ENCODE measurements at regions not wholly inside any gene's neighbourhood (a gene's known extent, or its start where the extent isn't known, plus 50 kb on each side); places are given as distances from the start of the nearest gene placed in this dataset.

DNA sequence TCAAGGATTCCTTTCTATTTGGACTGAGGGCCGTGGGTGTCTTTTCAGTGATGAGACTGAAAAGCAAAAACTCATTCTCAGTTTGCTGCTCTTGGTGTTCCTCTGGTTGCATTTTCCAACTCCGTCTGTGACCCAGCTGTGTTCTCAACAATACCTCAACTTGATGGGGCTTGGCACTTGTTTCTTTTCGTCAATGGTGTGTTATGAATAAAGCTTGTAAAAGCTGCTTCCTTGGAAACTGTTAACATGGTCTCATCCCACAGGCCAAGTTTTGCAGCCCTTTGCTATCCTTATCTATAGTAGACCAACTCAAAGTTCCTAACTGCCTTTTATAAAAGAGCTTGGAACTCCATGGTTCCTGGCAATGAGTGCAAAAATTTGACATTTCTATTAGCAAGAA, 142.5 kb upstream of the UBE2E1 start:
- Histone ChIP-seq H4K20me1 (ENCODE audit: control insufficient read depth, insufficient read depth, low read depth, low read length) (no peaks in the 10 kb centered on the region), H3K4me3 (ENCODE audit: low read length) (no peak overlapping the region), H3K79me2 (ENCODE audit: control insufficient read depth, low read length) (no peaks in the 10 kb centered on the region), H3K9me2 (replicated peaks; ENCODE audit: control insufficient read depth, low read length) (no peaks in the 10 kb centered on the region), H3K27ac (ENCODE audit: low read depth, low read length) (no peak overlapping the region), H3K4me2 (ENCODE audit: low read length) (no peak overlapping the region), H3K4me1 (ENCODE audit: control insufficient read depth, low read length) (peaks cover 41% of the 10 kb centered on the region), H3K36me3 (ENCODE audit: control insufficient read depth, low read length) (peaks cover 3% of the 10 kb centered on the region; the same call in 1 of the 2 replicates), H3F3A (ENCODE audit: control insufficient read depth, insufficient read depth) (peaks cover 4% of the 10 kb centered on the region; the same call in 1 of the 2 replicates), H3K27me3 (ENCODE audit: control insufficient read depth, low read length) (no peaks in the 10 kb centered on the region), H3K9me3 (ENCODE audit: control insufficient read depth, insufficient read depth, low read length) (no peaks in the 10 kb centered on the region)
- TF ChIP-seq CTCF (IDR thresholded peaks at IDR 0.05; ENCODE audit: low read depth, low read length, poor library complexity, severe bottlenecking) (no peak), EZH2phosphoT487 (IDR thresholded peaks at IDR 0.05; ENCODE audit: borderline replicate concordance, low read length) (no peak)

DNA sequence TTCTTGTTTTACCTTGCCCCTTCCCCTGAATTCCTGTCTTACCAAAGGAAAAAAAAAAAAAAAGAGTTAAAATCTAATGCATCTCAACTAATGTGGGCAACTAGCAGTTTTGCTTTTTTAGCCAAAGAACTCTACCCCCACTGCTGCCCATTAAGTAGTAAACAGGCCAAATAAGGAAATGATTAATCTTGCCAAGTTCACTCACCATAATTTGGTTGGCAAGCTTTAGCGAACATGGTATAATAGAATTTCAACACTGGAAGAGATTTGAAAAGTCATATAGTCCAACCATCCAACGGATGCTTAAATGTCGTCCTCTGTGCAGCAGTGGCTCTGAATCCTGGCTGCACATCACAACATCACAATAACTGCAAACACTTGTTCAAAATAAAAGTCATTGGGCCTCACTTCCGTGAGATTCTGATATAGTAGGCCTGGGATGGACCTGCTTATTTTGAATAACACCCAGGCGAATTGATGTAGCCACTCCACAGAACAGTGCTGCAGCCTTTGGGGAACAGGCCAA, 142.0 kb upstream of the UBE2E1 start:
- Histone ChIP-seq H3K9me2 (replicated peaks; ENCODE audit: control insufficient read depth, low read length) (no peaks in the 10 kb centered on the region), H3K27me3 (ENCODE audit: control insufficient read depth, low read length) (no peaks in the 10 kb centered on the region), H3K4me1 (ENCODE audit: control insufficient read depth, low read length) (peaks cover 36% of the 10 kb centered on the region), H3F3A (ENCODE audit: control insufficient read depth, insufficient read depth) (peaks cover 3% of the 10 kb centered on the region; the same call in 1 of the 2 replicates), H3K36me3 (ENCODE audit: control insufficient read depth, low read length) (peaks cover 2% of the 10 kb centered on the region; the same call in 1 of the 2 replicates), H3K79me2 (ENCODE audit: control insufficient read depth, low read length) (no peaks in the 10 kb centered on the region), H3K9me3 (ENCODE audit: control insufficient read depth, insufficient read depth, low read length) (no peaks in the 10 kb centered on the region), H3K4me3 (ENCODE audit: low read length) (no peak overlapping the region), H4K20me1 (ENCODE audit: control insufficient read depth, insufficient read depth, low read depth, low read length) (no peaks in the 10 kb centered on the region), H3K4me2 (ENCODE audit: low read length) (no peak overlapping the region), H3K27ac (ENCODE audit: low read depth, low read length) (no peak overlapping the region)
- TF ChIP-seq EZH2phosphoT487 (IDR thresholded peaks at IDR 0.05; ENCODE audit: borderline replicate concordance, low read length) (no peak), CTCF (IDR thresholded peaks at IDR 0.05; ENCODE audit: low read depth, low read length, poor library complexity, severe bottlenecking) (no peak)

DNA sequence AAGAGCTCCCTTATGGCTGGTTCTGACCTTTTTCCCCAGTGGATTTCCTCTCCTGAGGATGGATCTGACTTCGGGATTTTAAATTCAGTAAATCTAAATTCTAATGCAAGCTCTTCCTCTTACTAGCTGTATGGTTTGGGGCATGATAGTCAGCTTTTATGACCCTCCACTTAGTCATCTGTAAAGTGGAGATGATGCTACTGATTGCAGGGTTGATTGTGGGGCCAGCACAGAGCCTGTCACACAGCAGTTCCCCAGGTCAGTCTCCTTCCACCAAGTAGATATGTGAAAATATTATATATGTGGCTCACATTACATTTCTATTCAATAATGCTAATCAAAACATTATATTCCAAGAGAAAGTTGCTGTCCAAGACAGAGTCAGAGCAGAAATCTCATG, 141.3 kb upstream of the UBE2E1 start:
- no peaks in the 10 kb centered on the region for H3K79me2 ChIP-seq (ENCODE audit: control insufficient read depth, low read length)

More for the DNA sequence above, 141.3 kb upstream of the UBE2E1 start:
- H3K4me2 ChIP-seq (ENCODE audit: low read length): no peak overlapping the region
- no peak overlapping the region for H3K4me3 ChIP-seq (ENCODE audit: low read length)
- no peak overlapping the region for H3K27ac ChIP-seq (ENCODE audit: low read depth, low read length)
- no peak for TF ChIP-seq CTCF (IDR thresholded peaks at IDR 0.05; ENCODE audit: low read depth, low read length, poor library complexity, severe bottlenecking)
- no peak for TF ChIP-seq EZH2phosphoT487 (IDR thresholded peaks at IDR 0.05; ENCODE audit: borderline replicate concordance, low read length)
- H4K20me1 ChIP-seq (ENCODE audit: control insufficient read depth, insufficient read depth, low read depth, low read length): no peaks in the 10 kb centered on the region
- H3K27me3 ChIP-seq (ENCODE audit: control insufficient read depth, low read length): 0 out of 2 replicates have a peak, but pooled peaks cover 2% of the 10 kb centered on the region
- H3F3A ChIP-seq (ENCODE audit: control insufficient read depth, insufficient read depth): no peaks in the 10 kb centered on the region
- H3K9me2 ChIP-seq (replicated peaks; ENCODE audit: control insufficient read depth, low read length): no peaks in the 10 kb centered on the region
- no peaks in the 10 kb centered on the region for H3K36me3 ChIP-seq (ENCODE audit: control insufficient read depth, low read length)
- H3K4me1 ChIP-seq (ENCODE audit: control insufficient read depth, low read length): peaks cover 30% of the 10 kb centered on the region
- H3K9me3 ChIP-seq (ENCODE audit: control insufficient read depth, insufficient read depth, low read length): no peaks in the 10 kb centered on the region
